Ishikawa (cell line): ENCODE measurements at regions not wholly inside any gene's neighbourhood (a gene's known extent, or its start where the extent isn't known, plus 50 kb on each side); places are given as distances from the start of the nearest gene placed in this dataset.

Experiments used
- EGR1 ChIP-seq: IDR thresholded peaks from 2 replicates; pipeline ENCODE4 v1.6.1; 2012
- EP300 ChIP-seq: IDR thresholded peaks from 2 replicates; pipeline ENCODE4 v1.6.1; 2012; ENCODE audit warnings: borderline replicate concordance
- RAD21 ChIP-seq: IDR thresholded peaks from 2 replicates; pipeline ENCODE4 v1.6.1; 2012; ENCODE audit warnings: low read depth
- TCF12 ChIP-seq: IDR thresholded peaks from 2 replicates; pipeline ENCODE4 v1.6.1; 2012; ENCODE audit warnings: low read depth
- TF ChIP-seq, protein P1 (sequence below): IDR thresholded peaks from 2 replicates; pipeline ENCODE4 v1.6.1; 2012; ENCODE audit warnings: low read depth, mild to moderate bottlenecking

- TF ChIP-seq, protein P1, sequence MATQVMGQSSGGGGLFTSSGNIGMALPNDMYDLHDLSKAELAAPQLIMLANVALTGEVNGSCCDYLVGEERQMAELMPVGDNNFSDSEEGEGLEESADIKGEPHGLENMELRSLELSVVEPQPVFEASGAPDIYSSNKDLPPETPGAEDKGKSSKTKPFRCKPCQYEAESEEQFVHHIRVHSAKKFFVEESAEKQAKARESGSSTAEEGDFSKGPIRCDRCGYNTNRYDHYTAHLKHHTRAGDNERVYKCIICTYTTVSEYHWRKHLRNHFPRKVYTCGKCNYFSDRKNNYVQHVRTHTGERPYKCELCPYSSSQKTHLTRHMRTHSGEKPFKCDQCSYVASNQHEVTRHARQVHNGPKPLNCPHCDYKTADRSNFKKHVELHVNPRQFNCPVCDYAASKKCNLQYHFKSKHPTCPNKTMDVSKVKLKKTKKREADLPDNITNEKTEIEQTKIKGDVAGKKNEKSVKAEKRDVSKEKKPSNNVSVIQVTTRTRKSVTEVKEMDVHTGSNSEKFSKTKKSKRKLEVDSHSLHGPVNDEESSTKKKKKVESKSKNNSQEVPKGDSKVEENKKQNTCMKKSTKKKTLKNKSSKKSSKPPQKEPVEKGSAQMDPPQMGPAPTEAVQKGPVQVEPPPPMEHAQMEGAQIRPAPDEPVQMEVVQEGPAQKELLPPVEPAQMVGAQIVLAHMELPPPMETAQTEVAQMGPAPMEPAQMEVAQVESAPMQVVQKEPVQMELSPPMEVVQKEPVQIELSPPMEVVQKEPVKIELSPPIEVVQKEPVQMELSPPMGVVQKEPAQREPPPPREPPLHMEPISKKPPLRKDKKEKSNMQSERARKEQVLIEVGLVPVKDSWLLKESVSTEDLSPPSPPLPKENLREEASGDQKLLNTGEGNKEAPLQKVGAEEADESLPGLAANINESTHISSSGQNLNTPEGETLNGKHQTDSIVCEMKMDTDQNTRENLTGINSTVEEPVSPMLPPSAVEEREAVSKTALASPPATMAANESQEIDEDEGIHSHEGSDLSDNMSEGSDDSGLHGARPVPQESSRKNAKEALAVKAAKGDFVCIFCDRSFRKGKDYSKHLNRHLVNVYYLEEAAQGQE: no peak
- TF ChIP-seq EGR1 (no peak), TCF12 (no peak), RAD21 (no peak), EP300 (no peak)
These were observed 269.8 kb upstream of the MMADHC start for GRCh38 chr2:149857344-149857743.
